ENCODE measurements at regions not wholly inside any gene's neighbourhood (a gene's known extent, or its start where the extent isn't known, plus 50 kb on each side); places are given as distances from the start of the nearest gene placed in this dataset.

- Histone ChIP-seq H3K36me3 (ENCODE audit: insufficient read depth, low read length) (no peaks in the 10 kb centered on the region), H3K9ac (ENCODE audit: low read depth, low read length) (no peak overlapping the region), H3K9me3 (replicated peaks; ENCODE audit: low read length) (peaks cover 3% of the 10 kb centered on the region), H3K4me3 (ENCODE audit: low read length) (no peak overlapping the region), H3K4me1 (ENCODE audit: control insufficient read depth, insufficient read depth, low read length) (no peaks in the 10 kb centered on the region), H3K4me2 (ENCODE audit: low read length) (no peak overlapping the region), H3K27me3 (ENCODE audit: control insufficient read depth, insufficient read depth, low read length) (no peaks in the 10 kb centered on the region)
These were observed 1295.8 kb upstream of the AGA start for GRCh38 chr4:178738026-178738425.

- Histone ChIP-seq H3K4me1 (ENCODE audit: control insufficient read depth, insufficient read depth, low read length) (no peaks in the 10 kb centered on the region), H3K4me3 (ENCODE audit: low read length) (no peak overlapping the region), H3K9me3 (replicated peaks; ENCODE audit: low read length) (no peaks in the 10 kb centered on the region), H3K36me3 (ENCODE audit: insufficient read depth, low read length) (no peaks in the 10 kb centered on the region), H3K27me3 (ENCODE audit: control insufficient read depth, insufficient read depth, low read length) (no peaks in the 10 kb centered on the region), H3K4me2 (ENCODE audit: low read length) (no peak overlapping the region), H3K9ac (ENCODE audit: low read depth, low read length) (no peak overlapping the region)
These were observed 1303.0 kb upstream of the AGA start for GRCh38 chr4:178745203-178745602.

- Histone ChIP-seq H3K9ac (ENCODE audit: low read depth, low read length) (no peak overlapping the region), H3K4me2 (ENCODE audit: low read length) (no peak overlapping the region), H3K4me3 (ENCODE audit: low read length) (no peak overlapping the region), H3K9me3 (replicated peaks; ENCODE audit: low read length) (no peaks in the 10 kb centered on the region), H3K27me3 (ENCODE audit: control insufficient read depth, insufficient read depth, low read length) (no peaks in the 10 kb centered on the region), H3K4me1 (ENCODE audit: control insufficient read depth, insufficient read depth, low read length) (no peaks in the 10 kb centered on the region), H3K36me3 (ENCODE audit: insufficient read depth, low read length) (no peaks in the 10 kb centered on the region)
These were observed 1310.8 kb upstream of the AGA start for GRCh38 chr4:178752954-178753525.

- Histone ChIP-seq H3K9ac (ENCODE audit: low read depth, low read length) (no peak overlapping the region), H3K9me3 (replicated peaks; ENCODE audit: low read length) (no peaks in the 10 kb centered on the region), H3K36me3 (ENCODE audit: insufficient read depth, low read length) (no peaks in the 10 kb centered on the region), H3K4me1 (ENCODE audit: control insufficient read depth, insufficient read depth, low read length) (no peaks in the 10 kb centered on the region), H3K4me2 (ENCODE audit: low read length) (no peak overlapping the region), H3K4me3 (ENCODE audit: low read length) (no peak overlapping the region), H3K27me3 (ENCODE audit: control insufficient read depth, insufficient read depth, low read length) (no peaks in the 10 kb centered on the region)
These were observed 1336.3 kb upstream of the AGA start for GRCh38 chr4:178778496-178778895.

- H3K4me3 ChIP-seq (ENCODE audit: low read length): no peak overlapping the region
- H3K27me3 ChIP-seq (ENCODE audit: control insufficient read depth, insufficient read depth, low read length): no peaks in the 10 kb centered on the region
- no peaks in the 10 kb centered on the region for H3K4me1 ChIP-seq (ENCODE audit: control insufficient read depth, insufficient read depth, low read length)
- H3K36me3 ChIP-seq (ENCODE audit: insufficient read depth, low read length): no peaks in the 10 kb centered on the region
- H3K4me2 ChIP-seq (ENCODE audit: low read length): no peak overlapping the region
- H3K9me3 ChIP-seq (replicated peaks; ENCODE audit: low read length): no peaks in the 10 kb centered on the region
- no peak overlapping the region for H3K9ac ChIP-seq (ENCODE audit: low read depth, low read length)
These were observed 1339.5 kb upstream of the AGA start for GRCh38 chr4:178781779-178782178.

GRCh38 chr4:178784491-178784890, 1342.3 kb upstream of the AGA start:
- Histone ChIP-seq H3K4me3 (ENCODE audit: low read length) (no peak overlapping the region), H3K4me1 (ENCODE audit: control insufficient read depth, insufficient read depth, low read length) (no peaks in the 10 kb centered on the region), H3K27me3 (ENCODE audit: control insufficient read depth, insufficient read depth, low read length) (no peaks in the 10 kb centered on the region), H3K9me3 (replicated peaks; ENCODE audit: low read length) (no peaks in the 10 kb centered on the region), H3K4me2 (ENCODE audit: low read length) (no peak overlapping the region), H3K36me3 (ENCODE audit: insufficient read depth, low read length) (no peaks in the 10 kb centered on the region), H3K9ac (ENCODE audit: low read depth, low read length) (no peak overlapping the region)

- H3K4me3 ChIP-seq (ENCODE audit: low read length): no peak overlapping the region
- no peak overlapping the region for H3K9ac ChIP-seq (ENCODE audit: low read depth, low read length)
- no peaks in the 10 kb centered on the region for H3K36me3 ChIP-seq (ENCODE audit: insufficient read depth, low read length)
- H3K27me3 ChIP-seq (ENCODE audit: control insufficient read depth, insufficient read depth, low read length): no peaks in the 10 kb centered on the region
- H3K4me2 ChIP-seq (ENCODE audit: low read length): no peak overlapping the region
- no peaks in the 10 kb centered on the region for H3K4me1 ChIP-seq (ENCODE audit: control insufficient read depth, insufficient read depth, low read length)
- no peaks in the 10 kb centered on the region for H3K9me3 ChIP-seq (replicated peaks; ENCODE audit: low read length)
These were observed 1347.0 kb upstream of the AGA start for GRCh38 chr4:178789279-178789678.

- no peak overlapping the region for H3K4me2 ChIP-seq (ENCODE audit: low read length)
- peaks cover 6% of the 10 kb centered on the region for H3K9me3 ChIP-seq (replicated peaks; ENCODE audit: low read length)
- no peak overlapping the region for H3K9ac ChIP-seq (ENCODE audit: low read depth, low read length)
- H3K27me3 ChIP-seq (ENCODE audit: control insufficient read depth, insufficient read depth, low read length): no peaks in the 10 kb centered on the region
- no peak overlapping the region for H3K4me3 ChIP-seq (ENCODE audit: low read length)
- no peaks in the 10 kb centered on the region for H3K4me1 ChIP-seq (ENCODE audit: control insufficient read depth, insufficient read depth, low read length)
- H3K36me3 ChIP-seq (ENCODE audit: insufficient read depth, low read length): no peaks in the 10 kb centered on the region
These were observed 1357.0 kb upstream of the AGA start for GRCh38 chr4:178799204-178799603.

- Histone ChIP-seq H3K9me3 (replicated peaks; ENCODE audit: low read length) (peaks cover 3% of the 10 kb centered on the region), H3K4me2 (ENCODE audit: low read length) (no peak overlapping the region), H3K9ac (ENCODE audit: low read depth, low read length) (no peak overlapping the region), H3K36me3 (ENCODE audit: insufficient read depth, low read length) (no peaks in the 10 kb centered on the region), H3K4me1 (ENCODE audit: control insufficient read depth, insufficient read depth, low read length) (no peaks in the 10 kb centered on the region), H3K4me3 (ENCODE audit: low read length) (no peak overlapping the region), H3K27me3 (ENCODE audit: control insufficient read depth, insufficient read depth, low read length) (no peaks in the 10 kb centered on the region)
These were observed 1365.9 kb upstream of the AGA start for GRCh38 chr4:178808106-178808505.

GRCh38 chr4:178809921-178810320, 1367.7 kb upstream of the AGA start:
- Histone ChIP-seq H3K9me3 (replicated peaks; ENCODE audit: low read length) (peaks cover 3% of the 10 kb centered on the region), H3K4me2 (ENCODE audit: low read length) (no peak overlapping the region)

GRCh38 chr4:178811356-178811755, 1369.1 kb upstream of the AGA start:
- H3K9ac ChIP-seq (ENCODE audit: low read depth, low read length): no peak overlapping the region
- H3K4me3 ChIP-seq (ENCODE audit: low read length): no peak overlapping the region
- H3K4me2 ChIP-seq (ENCODE audit: low read length): no peak overlapping the region
- no peaks in the 10 kb centered on the region for H3K4me1 ChIP-seq (ENCODE audit: control insufficient read depth, insufficient read depth, low read length)
- no peaks in the 10 kb centered on the region for H3K36me3 ChIP-seq (ENCODE audit: insufficient read depth, low read length)
- H3K9me3 ChIP-seq (replicated peaks; ENCODE audit: low read length): peaks cover 3% of the 10 kb centered on the region
- H3K27me3 ChIP-seq (ENCODE audit: control insufficient read depth, insufficient read depth, low read length): no peaks in the 10 kb centered on the region

More at GRCh38 chr4:178809921-178810320, 1367.7 kb upstream of the AGA start:
- no peak overlapping the region for H3K4me3 ChIP-seq (ENCODE audit: low read length)
- H3K9ac ChIP-seq (ENCODE audit: low read depth, low read length): no peak overlapping the region
- H3K36me3 ChIP-seq (ENCODE audit: insufficient read depth, low read length): no peaks in the 10 kb centered on the region
- H3K4me1 ChIP-seq (ENCODE audit: control insufficient read depth, insufficient read depth, low read length): no peaks in the 10 kb centered on the region
- H3K27me3 ChIP-seq (ENCODE audit: control insufficient read depth, insufficient read depth, low read length): no peaks in the 10 kb centered on the region

- H3K4me3 ChIP-seq (ENCODE audit: low read length): no peak overlapping the region
- H3K4me2 ChIP-seq (ENCODE audit: low read length): no peak overlapping the region
- H3K4me1 ChIP-seq (ENCODE audit: control insufficient read depth, insufficient read depth, low read length): no peaks in the 10 kb centered on the region
- no peaks in the 10 kb centered on the region for H3K36me3 ChIP-seq (ENCODE audit: insufficient read depth, low read length)
- peaks cover 4% of the 10 kb centered on the region for H3K9me3 ChIP-seq (replicated peaks; ENCODE audit: low read length)
- no peaks in the 10 kb centered on the region for H3K27me3 ChIP-seq (ENCODE audit: control insufficient read depth, insufficient read depth, low read length)
- H3K9ac ChIP-seq (ENCODE audit: low read depth, low read length): no peak overlapping the region
These were observed 1370.6 kb upstream of the AGA start for GRCh38 chr4:178812866-178813265.
